IPS-18c (cell line): ENCODE measurements at regions not wholly inside any gene's neighbourhood (a gene's known extent, or its start where the extent isn't known, plus 50 kb on each side); places are given as distances from the start of the nearest gene placed in this dataset.
"Not testable (repeated sequence)": the region's sequence is repeated elsewhere in the genome, so short reads cannot be mapped to it uniquely, and the experiment has no call there.

Experiments used
- H3K4me3 ChIP-seq: 2 replicates; pipeline ENCODE4 v1.7.0; 2013; ENCODE audit warnings: low read depth, mild to moderate bottlenecking, low read length, moderate library complexity; ENCODE audit not compliant: insufficient read depth
- H3K9me3 ChIP-seq: one replicate; pipeline ENCODE4 v1.6.1; 2013; ENCODE audit warnings: mild to moderate bottlenecking, low read length, moderate library complexity; ENCODE audit not compliant: control insufficient read depth, insufficient read depth

DNA sequence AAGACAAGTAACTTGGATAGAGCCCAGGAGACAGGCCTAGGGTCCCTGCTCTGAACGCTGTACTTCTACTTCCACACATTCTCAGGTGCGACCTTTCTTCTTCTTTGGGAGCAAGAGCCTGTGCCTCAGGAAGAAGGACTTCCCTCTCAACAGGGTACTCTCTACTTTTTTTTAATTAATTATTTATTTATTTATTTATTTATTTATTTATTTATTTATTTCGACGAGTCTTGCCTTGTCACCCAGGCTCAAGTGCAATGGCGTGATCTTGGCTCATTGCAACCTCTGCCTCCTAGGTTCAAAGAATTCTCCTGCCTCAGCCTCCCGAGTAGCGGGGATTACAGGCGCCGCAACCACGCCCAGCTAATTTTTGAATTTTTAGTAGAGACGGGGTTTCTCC lies 361.6 kb downstream of the FAM72C start:
- Histone ChIP-seq H3K4me3 (no peak overlapping the region), H3K9me3 (no peaks in the 10 kb centered on the region)

- H3K4me3 ChIP-seq: no peak overlapping the region
- no peaks in the 10 kb centered on the region for H3K9me3 ChIP-seq
Measured at GRCh38 chr1:143604887-143605286, 366.9 kb downstream of the FAM72C start.

DNA sequence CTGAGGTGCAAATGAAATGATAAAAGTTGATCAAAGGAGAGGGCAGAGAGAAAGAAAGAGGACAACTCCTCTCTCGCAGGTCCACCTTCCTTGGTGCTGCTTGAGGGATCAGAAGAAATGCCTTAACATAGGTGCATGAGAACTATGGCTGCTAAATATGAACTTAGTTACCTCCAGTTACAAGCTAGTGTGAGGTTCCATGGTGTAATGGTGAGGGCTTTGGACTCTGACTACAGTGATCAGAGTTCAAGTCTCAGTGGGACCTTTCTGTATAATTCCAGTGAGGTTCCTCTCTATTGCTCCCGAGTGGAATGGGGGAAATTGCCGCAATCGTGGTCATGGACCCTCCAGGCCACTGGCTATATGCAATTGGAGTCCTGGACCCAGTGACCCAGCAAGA lies 387.3 kb downstream of the FAM72C start:
- Histone ChIP-seq H3K9me3 (no peaks in the 10 kb centered on the region), H3K4me3 (no peak overlapping the region)

DNA sequence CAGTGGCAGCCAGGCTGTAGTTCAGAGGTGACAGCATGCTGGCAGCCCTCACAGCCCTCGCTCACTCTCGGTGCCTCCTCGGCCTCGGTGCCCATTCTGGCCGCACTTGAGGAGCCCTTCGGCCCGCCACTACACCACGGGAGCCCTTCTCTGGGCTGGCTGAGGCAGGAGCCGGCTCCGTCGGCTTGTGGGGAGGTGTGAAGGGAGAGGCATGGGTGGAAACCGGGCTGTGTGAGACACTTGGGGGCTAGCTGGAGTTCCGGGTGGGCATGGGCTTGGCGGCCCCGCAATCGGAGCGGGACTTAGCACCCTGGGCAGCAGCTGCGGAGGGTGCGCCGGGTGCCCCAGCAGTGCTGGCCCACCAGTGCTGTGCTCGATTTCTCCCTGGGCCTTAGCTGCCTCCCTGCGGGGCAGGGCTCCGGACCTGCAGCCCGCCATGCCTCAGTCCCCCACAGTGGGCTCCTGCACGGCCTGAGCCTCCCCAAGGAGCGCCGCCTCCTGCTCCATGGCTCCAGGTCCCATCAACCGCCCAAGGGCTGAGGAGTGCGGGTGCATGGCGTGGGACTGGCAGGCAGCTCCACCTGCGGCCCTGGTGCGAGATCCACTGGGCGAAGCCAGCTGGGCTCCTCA lies 396.8 kb downstream of the FAM72C start:
- no peaks in the 10 kb centered on the region for H3K9me3 ChIP-seq
- no peak overlapping the region for H3K4me3 ChIP-seq

DNA sequence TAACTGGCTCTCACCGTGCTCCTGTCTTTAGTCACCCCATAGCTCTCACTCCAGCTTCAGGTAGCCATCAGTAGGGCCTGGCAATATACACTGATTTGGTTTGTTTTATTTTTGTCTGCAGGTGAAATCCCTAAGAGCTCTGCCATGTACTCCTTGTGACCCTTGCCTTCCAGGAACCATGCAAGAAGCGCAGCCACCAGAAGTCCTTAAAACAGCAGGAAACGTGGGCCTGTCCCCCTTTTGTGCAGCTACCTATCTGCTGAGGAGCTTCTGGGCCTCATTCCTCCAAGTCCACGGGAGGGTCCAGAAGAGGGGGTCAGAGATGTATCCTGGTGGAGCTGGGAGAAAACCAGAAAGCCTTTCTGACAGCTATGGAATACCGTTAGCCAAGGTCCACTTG lies 399.1 kb downstream of the FAM72C start:
- H3K9me3 ChIP-seq, H3K4me3 ChIP-seq: not testable (repeated sequence)

GRCh38 chr1:143563761-143564160 lies 408.0 kb downstream of the FAM72C start:
- peak overlapping the region; percentile 34; the same call in 1 of the 2 replicates for H3K4me3 ChIP-seq
- not testable (repeated sequence) for H3K9me3 ChIP-seq

GRCh38 chr1:143553627-143554026 lies 418.2 kb downstream of the FAM72C start:
- no peak overlapping the region for H3K4me3 ChIP-seq
- H3K9me3 ChIP-seq: no peaks in the 10 kb centered on the region

DNA sequence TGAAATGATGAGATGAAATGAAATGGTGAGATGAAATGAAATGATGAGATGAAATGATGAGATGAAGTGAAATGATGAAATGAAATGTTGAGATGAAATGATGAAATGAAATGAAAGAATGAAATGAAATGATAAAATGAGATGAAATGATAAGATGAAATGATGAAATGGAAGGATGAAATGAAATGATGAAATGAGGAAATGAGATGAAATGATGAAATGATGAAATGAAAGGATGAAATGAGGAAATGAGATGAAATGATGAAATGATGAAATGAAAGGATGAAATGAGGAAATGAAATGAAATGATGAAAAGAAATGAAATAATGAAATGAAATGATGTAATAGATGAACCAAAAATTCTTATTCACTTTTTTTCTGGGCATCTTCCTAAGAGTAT lies 467.1 kb downstream of the FAM72C start:
- not testable (repeated sequence) for H3K4me3 ChIP-seq, H3K9me3 ChIP-seq

DNA sequence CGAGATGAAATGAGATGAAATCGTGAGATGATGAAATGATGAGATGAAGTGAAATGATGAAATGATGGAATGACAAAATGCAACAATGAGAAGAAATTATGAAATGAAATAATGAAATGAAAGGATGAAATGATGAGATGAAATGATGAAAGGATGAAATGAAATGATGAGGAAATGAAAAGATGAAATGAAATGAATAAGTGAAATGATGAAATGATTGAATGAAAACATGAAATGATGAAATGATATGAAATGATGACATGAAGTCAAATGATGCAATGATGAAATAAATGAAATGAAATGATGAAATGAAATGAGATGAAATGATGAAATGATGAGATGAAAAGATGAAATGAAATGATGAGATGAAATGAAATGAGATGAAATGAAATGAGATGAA lies 467.7 kb downstream of the FAM72C start:
- H3K4me3 ChIP-seq, H3K9me3 ChIP-seq: not testable (repeated sequence)

DNA sequence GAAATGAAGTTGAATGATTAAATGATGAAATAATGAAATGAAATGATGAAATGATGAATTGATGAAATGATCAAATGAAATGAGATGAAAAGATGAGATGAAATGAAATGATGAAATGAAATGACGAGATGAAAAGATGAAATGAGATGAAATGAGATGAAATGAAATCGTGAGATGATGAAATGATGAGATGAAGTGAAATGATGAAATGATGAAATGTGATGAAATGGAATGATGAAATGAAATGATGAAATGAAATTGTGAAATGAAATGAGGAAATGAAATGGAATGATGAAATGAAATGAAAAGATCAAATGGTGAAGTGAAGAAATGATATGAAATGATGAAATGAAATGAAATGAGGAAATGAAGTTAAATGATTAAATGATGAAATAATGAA lies 468.7 kb downstream of the FAM72C start:
- H3K9me3 ChIP-seq, H3K4me3 ChIP-seq: not testable (repeated sequence)

DNA sequence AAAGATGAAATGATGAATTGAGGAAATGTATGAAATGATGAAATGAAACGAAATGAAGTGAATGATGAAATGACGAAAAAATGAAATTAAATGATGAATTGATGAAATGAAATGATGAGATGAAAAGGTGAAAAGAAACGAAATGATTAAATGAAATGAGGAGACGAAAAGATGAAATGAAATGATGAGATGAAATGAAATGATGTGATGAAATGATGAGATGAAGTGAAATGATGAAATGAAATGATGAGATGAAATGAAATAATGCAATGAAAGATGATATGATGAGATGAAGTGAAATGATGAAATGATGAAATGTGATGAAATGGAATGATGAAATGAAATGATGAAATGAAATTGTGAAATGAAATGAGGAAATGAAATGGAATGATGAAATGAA lies 469.7 kb downstream of the FAM72C start:
- not testable (repeated sequence) for H3K4me3 ChIP-seq, H3K9me3 ChIP-seq

DNA sequence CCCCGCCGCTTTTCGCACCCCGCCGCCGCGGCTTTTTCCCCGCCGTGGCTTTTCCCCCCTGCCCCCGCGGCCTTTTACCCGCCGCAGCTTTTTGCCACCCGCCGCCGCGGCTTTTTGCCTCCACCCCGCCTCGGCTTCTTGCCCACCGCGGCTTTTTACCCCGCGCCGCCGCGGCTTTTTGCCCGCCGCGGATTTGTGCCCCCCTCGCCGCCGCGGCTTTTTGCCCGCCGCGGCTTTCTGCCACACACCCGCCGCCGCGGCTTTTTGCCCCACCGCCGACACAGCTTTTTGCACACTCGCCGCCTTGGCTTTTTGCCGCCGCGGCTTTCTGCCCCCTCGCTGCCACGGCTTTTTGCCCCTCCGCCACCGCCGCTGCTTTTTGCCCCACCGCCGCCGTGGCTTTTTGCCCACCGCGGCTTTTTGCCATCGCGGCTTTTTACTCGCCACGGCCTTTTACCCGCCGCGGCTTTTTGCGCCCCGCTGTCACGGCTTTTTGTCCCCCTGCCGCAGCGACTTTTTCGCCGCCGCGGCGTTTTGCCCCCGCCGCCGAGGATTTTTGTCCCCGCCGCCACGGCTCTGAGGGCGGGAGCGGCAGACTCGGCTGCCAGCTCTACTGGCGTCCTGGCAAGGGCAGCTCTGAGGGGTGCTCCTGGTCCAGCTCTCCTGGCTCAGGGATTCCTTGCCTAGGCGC lies 473.6 kb downstream of the FAM72C start:
- H3K4me3 ChIP-seq, H3K9me3 ChIP-seq: not testable (repeated sequence)

DNA sequence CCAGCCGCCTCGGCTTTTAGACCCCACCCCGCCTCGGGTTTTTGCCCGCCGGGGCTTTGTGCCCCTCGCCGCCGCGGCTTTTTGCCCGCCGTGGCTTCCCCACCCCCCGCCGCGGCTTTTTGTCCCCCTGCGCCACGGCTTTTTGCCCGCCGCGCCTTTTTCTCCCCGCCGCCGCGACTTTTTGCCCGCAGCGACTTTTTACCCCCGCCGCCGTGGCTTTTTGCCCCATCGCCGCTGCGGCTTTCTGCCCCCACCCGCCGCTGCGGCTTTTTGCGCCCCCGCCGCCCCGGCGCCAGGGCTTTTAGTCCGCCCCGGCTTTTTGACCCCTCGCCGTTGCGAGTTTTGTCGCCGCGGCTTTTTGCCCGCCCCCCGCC lies 474.4 kb downstream of the FAM72C start:
- no peaks in the 10 kb centered on the region for H3K9me3 ChIP-seq
- no peak overlapping the region; the same call in 1 of the 2 replicates for H3K4me3 ChIP-seq

- not testable (repeated sequence) for H3K9me3 ChIP-seq, H3K4me3 ChIP-seq
Measured at GRCh38 chr1:143496526-143497373, 475.0 kb downstream of the FAM72C start.
